K562 (cell line): ENCODE measurements at regions not wholly inside any gene's neighbourhood (a gene's known extent, or its start where the extent isn't known, plus 50 kb on each side); places are given as distances from the start of the nearest gene placed in this dataset.
"Not testable (repeated sequence)": the region's sequence is repeated elsewhere in the genome, so short reads cannot be mapped to it uniquely, and the experiment has no call there.

Experiments
- ATAC-seq: fragments of 200-7000 bp; cut with Tn5 transposase; 3 replicates; pipeline ENCODE4 v1.9.1; 2020; ENCODE audit warnings: moderate library complexity
- BruUV-seq: library from RNA; stranded (reverse); fragments of 400-500 nt; replicated peaks from 2 replicates; lab custom pipeline; 2021; lab: Mats Ljungman, UMichigan
- CTCF ChIA-PET: fragments of 300-600 bp; formaldehyde crosslinking; extraction: SDS; loops from one replicate; lab custom pipeline; 2021; ENCODE audit warnings: low intra/inter-chr PET ratio; lab: Yijun Ruan, JAX
- POLR2A ChIA-PET: fragments of 300-600, 350-650 bp; sonication (Branson Sonifier 250); formaldehyde crosslinking; extraction: SDS; loops from one replicate; lab custom pipeline; 2021; ENCODE audit warnings: antibody characterized with exemption, inconsistent platforms; lab: Yijun Ruan, JAX
- DNase-seq, 4 experiments: peaks; one replicate each; pipeline versions ENCODE4 v3.0.0 to v3.0.0-alpha.2; 2011 to 2018; ENCODE audit warnings: low spot score in 3 of 4, mixed read lengths in 3 of 4; ENCODE audit errors: extremely low read depth in 1 of 4
- FAIRE-seq: peaks from 2 replicates; lab custom pipeline; 2011; peaks lifted over from hg19 to GRCh38; lab: Jason Lieb, UNC
- H2AFZ ChIP-seq: 2 replicates; pipeline ENCODE4 v1.6.0; 2011; ENCODE audit warnings: low read depth, low read length, control low read depth, inconsistent platforms
- H3K27ac ChIP-seq: fragments of 200-600 bp; 3 replicates; pipeline ENCODE4 v1.8.0; 2011; ENCODE audit warnings: low read depth, mild to moderate bottlenecking, control low read depth, inconsistent platforms, low read length, moderate library complexity, mixed read lengths; ENCODE audit errors: extremely low read depth
- H3K27me3 ChIP-seq, 2 experiments: fragments of 300-600 bp in 1 of 2; 2 replicates in 1 of 2; 3 replicates in 1 of 2; pipeline versions ENCODE4 v1.6.0 to v1.8.0; 2011; ENCODE audit warnings: inconsistent platforms in 2 of 2, low read length in 2 of 2, mild to moderate bottlenecking in 1 of 2, mixed read lengths in 1 of 2, moderate library complexity in 1 of 2; ENCODE audit not compliant: control insufficient read depth in 2 of 2, insufficient read depth in 2 of 2
- H3K36me3 ChIP-seq: fragments of 300-600 bp; 3 replicates; pipeline ENCODE4 v1.8.0; 2011; ENCODE audit warnings: mild to moderate bottlenecking, low read length, inconsistent platforms; ENCODE audit not compliant: control insufficient read depth, insufficient read depth
- H3K4me1 ChIP-seq, 2 experiments: fragments of 200-600 bp in 1 of 2; replicated peaks in 1 of 2; 2 replicates in 1 of 2; 3 replicates in 1 of 2; pipeline versions ENCODE4 v1.5.1 to v1.8.0; 2011; ENCODE audit warnings: inconsistent platforms in 2 of 2, low read length in 2 of 2, mild to moderate bottlenecking in 1 of 2, mixed read lengths in 1 of 2, moderate library complexity in 1 of 2; ENCODE audit not compliant: control insufficient read depth in 2 of 2, insufficient read depth in 2 of 2
- H3K4me2 ChIP-seq: 2 replicates; pipeline ENCODE4 v1.6.1; 2011; ENCODE audit warnings: low read length, control low read depth, inconsistent platforms, mixed read lengths; ENCODE audit not compliant: insufficient read depth
- H3K4me3 ChIP-seq: fragments of 200-600 bp; sonication (generic), shearing (Covaris generic); 2 replicates; pipeline ENCODE4 v1.5.1; 2016; ENCODE audit warnings: control low read depth, inconsistent platforms
- H3K79me2 ChIP-seq: fragments of 200-600 bp; 3 replicates; pipeline ENCODE4 v1.8.0; 2011; ENCODE audit warnings: low read length, inconsistent platforms; ENCODE audit not compliant: control insufficient read depth, insufficient read depth
- H3K9ac ChIP-seq, 2 experiments: 2 replicates each; pipeline versions ENCODE4 v1.6.0 to v1.6.1; 2011; ENCODE audit warnings: low read depth in 2 of 2, low read length in 2 of 2, control low read depth in 1 of 2, inconsistent platforms in 1 of 2, mild to moderate bottlenecking in 1 of 2, mixed read lengths in 1 of 2; ENCODE audit not compliant: insufficient read depth in 1 of 2
- H3K9me1 ChIP-seq: one replicate; pipeline ENCODE4 v1.6.0; 2011; ENCODE audit warnings: inconsistent platforms, mild to moderate bottlenecking, low read length, moderate library complexity; ENCODE audit not compliant: control insufficient read depth, insufficient read depth
- H3K9me3 ChIP-seq: replicated peaks from 2 replicates; pipeline ENCODE4 v1.5.1; 2011; ENCODE audit warnings: low read depth, low read length, inconsistent platforms; ENCODE audit not compliant: control insufficient read depth, insufficient read depth
- H4K20me1 ChIP-seq: replicated peaks from 2 replicates; pipeline ENCODE4 v1.6.1; 2011; ENCODE audit warnings: low read length, inconsistent platforms, mixed read lengths; ENCODE audit not compliant: control insufficient read depth, insufficient read depth
- CBX3 ChIP-seq, 2 experiments: IDR thresholded peaks; 1 replicate in 1 of 2; 2 replicates in 1 of 2; pipeline ENCODE4 v1.6.1; 2012; ENCODE audit warnings: inconsistent platforms in 2 of 2, low read length in 2 of 2, borderline replicate concordance in 1 of 2, control low read depth in 1 of 2
- CBX5 ChIP-seq: IDR thresholded peaks from 2 replicates; pipeline ENCODE4 v1.6.1; 2014; ENCODE audit warnings: low read depth, borderline replicate concordance
- EP300 ChIP-seq: IDR thresholded peaks from 2 replicates; pipeline ENCODE4 v1.6.1; 2012; ENCODE audit warnings: low read length, improper control_type of control experiment
- TRIM24 ChIP-seq, 2 experiments: fragments of 450-650 bp; IDR thresholded peaks; 2 replicates each; pipeline ENCODE4 v1.6.1; 2016
- TRIM28 ChIP-seq: fragments of 450-650 bp; IDR thresholded peaks from 2 replicates; pipeline ENCODE4 v1.6.1; 2017
- ZEB2 ChIP-seq: fragments of 450-650 bp; IDR thresholded peaks from 2 replicates; pipeline ENCODE4 v1.6.1; 2016
- ZNF280A ChIP-seq: fragments of 450-650 bp; IDR thresholded peaks from 2 replicates; pipeline ENCODE4 v1.6.1; 2018; ENCODE audit warnings: mild to moderate bottlenecking, low read depth; ENCODE audit not compliant: partially characterized antibody
- WGBS: fragments of 100-300 bp; shearing (Covaris generic); methylation state at CpG from one replicate; pipeline ENCODE4 v1.1.6; 2016; ENCODE audit warnings: low coverage, mixed read lengths; ENCODE audit not compliant: insufficient coverage; ENCODE audit errors: missing lambda C conversion rate; 5-methylcytosine and 5-hydroxymethylcytosine counted together
- in situ Hi-C: fragments of 300-500 bp; cut with MboI; formaldehyde crosslinking; loops from 4 replicates; pipeline ENCODE4 v1.15.0; 2018; ENCODE audit warnings: inconsistent platforms, mixed read lengths
- intact Hi-C: fragments of 100-400 bp; cut with micrococcal nuclease; formaldehyde crosslinking; loops from 2 replicates; pipeline ENCODE4 v1.14.2; 2022
- TF ChIP-seq, protein P1 (sequence below): fragments of 250-450 bp; sonication (Bioruptor Pico); IDR thresholded peaks from 2 replicates; pipeline ENCODE4 v1.5.1; 2021; ENCODE audit warnings: mild to moderate bottlenecking

DNA sequence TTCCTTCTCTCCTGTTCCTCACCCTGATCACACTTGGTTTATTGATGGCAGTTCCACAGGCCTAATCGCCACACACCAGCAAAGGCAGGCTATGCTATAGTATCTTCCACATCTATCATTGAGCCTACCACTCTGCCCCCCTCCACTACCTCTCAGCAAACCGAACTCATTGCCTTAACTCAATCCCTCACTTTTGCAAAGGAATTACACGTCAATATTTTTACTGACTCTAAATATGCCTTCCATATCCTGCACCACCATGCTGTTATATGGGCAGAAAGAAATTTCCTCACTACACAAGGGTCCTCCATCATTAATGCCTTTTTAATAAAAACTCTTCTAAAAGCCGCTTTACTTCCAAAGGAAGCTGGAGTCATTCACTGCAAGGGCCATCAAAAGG, 93.4 kb upstream of the TRIM24 start:
- FAIRE-seq, H3K9me1 ChIP-seq, H2AFZ ChIP-seq, in situ Hi-C loops, H3K27ac ChIP-seq, intact Hi-C loops, H3K27me3 ChIP-seq, H3K4me2 ChIP-seq, H3K79me2 ChIP-seq, H4K20me1 ChIP-seq, ATAC-seq, BruUV-seq, H3K4me3 ChIP-seq, H3K36me3 ChIP-seq, DNase-seq, H3K4me1 ChIP-seq, POLR2A ChIA-PET, H3K9ac ChIP-seq: not testable (repeated sequence)
- WGBS = 26% methylated on average over 4 of the region's 4 CpGs
- CTCF ChIA-PET = interaction anchor here (0.6 kb wide), 1 partner anchor 201 kb away, joined by 3 read pairs; no protein-coding TSS in a partner anchor
- peaks cover 29% of the 10 kb centered on the region for H3K9me3 ChIP-seq
- TF ChIP-seq ZEB2 = peak; percentile 42; the same call in 1 of the 2 replicates
- TF ChIP-seq TRIM24 (IDR thresholded peaks at IDR 0.05) = peak; percentile 74 to 88
- TF ChIP-seq ZNF280A = peak; percentile 88
- TF ChIP-seq TRIM28 = peak; percentile 91
- TF ChIP-seq, protein P1, sequence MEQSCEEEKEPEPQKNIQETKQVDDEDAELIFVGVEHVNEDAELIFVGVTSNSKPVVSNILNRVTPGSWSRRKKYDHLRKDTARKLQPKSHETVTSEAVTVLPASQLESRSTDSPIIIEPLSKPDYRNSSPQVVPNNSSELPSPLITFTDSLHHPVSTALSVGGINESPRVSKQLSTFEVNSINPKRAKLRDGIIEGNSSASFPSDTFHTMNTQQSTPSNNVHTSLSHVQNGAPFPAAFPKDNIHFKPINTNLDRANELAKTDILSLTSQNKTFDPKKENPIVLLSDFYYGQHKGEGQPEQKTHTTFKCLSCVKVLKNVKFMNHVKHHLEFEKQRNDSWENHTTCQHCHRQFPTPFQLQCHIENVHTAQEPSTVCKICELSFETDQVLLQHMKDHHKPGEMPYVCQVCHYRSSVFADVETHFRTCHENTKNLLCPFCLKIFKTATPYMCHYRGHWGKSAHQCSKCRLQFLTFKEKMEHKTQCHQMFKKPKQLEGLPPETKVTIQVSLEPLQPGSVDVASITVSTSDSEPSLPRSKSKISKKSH (CRISPR knock-in tag) = 0 out of 2 replicates have a peak, but pooled peaks have one; percentile 37
- peak in 1 of 2 experiments; percentile 88; a peak in 2 of 3 replicates for TF ChIP-seq CBX3 (IDR thresholded peaks at IDR 0.05; ENCODE audit: borderline replicate concordance in 1 of 2, low read length in 2 of 2)
- TF ChIP-seq EP300 = peak; percentile 39; the same call in 1 of the 2 replicates
- TF ChIP-seq CBX5 = peak; percentile 88
